HepG2 (cell line): ENCODE measurements at regions not wholly inside any gene's neighbourhood (a gene's known extent, or its start where the extent isn't known, plus 50 kb on each side); places are given as distances from the start of the nearest gene placed in this dataset.

Experiments used
- CENPBD1 ChIP-seq: sonication (generic); formaldehyde crosslinking; IDR thresholded peaks from 2 replicates; pipeline ENCODE4 v1.8.0; 2022; ENCODE audit warnings: missing genetic modification reagents, low read depth, mild to moderate bottlenecking, borderline replicate concordance
- CTCF ChIP-seq: sonication (generic); formaldehyde crosslinking; IDR thresholded peaks from 2 replicates; pipeline ENCODE4 v1.5.0; 2020; ENCODE audit warnings: mild to moderate bottlenecking, missing genetic modification reagents, moderate library complexity
- HES4 ChIP-seq: sonication (generic); formaldehyde crosslinking; IDR thresholded peaks from 2 replicates; pipeline ENCODE4 v1.9.0; 2021; ENCODE audit warnings: mild to moderate bottlenecking, missing genetic modification reagents, borderline replicate concordance
- POLR2A ChIP-seq, 2 experiments: IDR thresholded peaks; 2 replicates each; pipeline ENCODE4 v1.6.1; 2011; ENCODE audit warnings: low read depth in 2 of 2, low read length in 2 of 2, mild to moderate bottlenecking in 1 of 2, moderate library complexity in 1 of 2; ENCODE audit not compliant: insufficient read depth in 1 of 2
- RAD51 ChIP-seq: fragments of 450-650 bp; IDR thresholded peaks from 2 replicates; pipeline ENCODE4 v1.6.1; 2016; ENCODE audit warnings: borderline replicate concordance
- TOPORS ChIP-seq: sonication (generic); formaldehyde crosslinking; IDR thresholded peaks from 2 replicates; pipeline ENCODE4 v1.8.0; 2023; ENCODE audit warnings: mild to moderate bottlenecking, missing genetic modification reagents
- ZBTB7A ChIP-seq: sonication (generic); formaldehyde crosslinking; IDR thresholded peaks from 2 replicates; pipeline ENCODE4 v1.8.0; 2022; ENCODE audit warnings: mild to moderate bottlenecking, missing genetic modification reagents
- ZKSCAN1 ChIP-seq: fragments of 150-350 bp; IDR thresholded peaks from 2 replicates; pipeline ENCODE4 v1.6.1; 2014; ENCODE audit warnings: low read length
- ZNF34 ChIP-seq: sonication (generic); formaldehyde crosslinking; IDR thresholded peaks from 2 replicates; pipeline ENCODE4 v1.4.0; 2020; ENCODE audit warnings: mild to moderate bottlenecking, missing genetic modification reagents, borderline replicate concordance
- ZNF713 ChIP-seq: sonication (generic); formaldehyde crosslinking; IDR thresholded peaks from 2 replicates; pipeline ENCODE4 v1.4.0; 2020; ENCODE audit warnings: mild to moderate bottlenecking, missing genetic modification reagents
- ZNF776 ChIP-seq: sonication (generic); formaldehyde crosslinking; IDR thresholded peaks from 2 replicates; pipeline ENCODE4 v1.4.0; 2020; ENCODE audit warnings: mild to moderate bottlenecking, missing genetic modification reagents
- TF ChIP-seq, protein P1 (sequence below): IDR thresholded peaks from 2 replicates; pipeline ENCODE4 v1.6.1; 2016; ENCODE audit warnings: missing compliant biosample characterization, missing genetic modification reagents, borderline replicate concordance

DNA sequence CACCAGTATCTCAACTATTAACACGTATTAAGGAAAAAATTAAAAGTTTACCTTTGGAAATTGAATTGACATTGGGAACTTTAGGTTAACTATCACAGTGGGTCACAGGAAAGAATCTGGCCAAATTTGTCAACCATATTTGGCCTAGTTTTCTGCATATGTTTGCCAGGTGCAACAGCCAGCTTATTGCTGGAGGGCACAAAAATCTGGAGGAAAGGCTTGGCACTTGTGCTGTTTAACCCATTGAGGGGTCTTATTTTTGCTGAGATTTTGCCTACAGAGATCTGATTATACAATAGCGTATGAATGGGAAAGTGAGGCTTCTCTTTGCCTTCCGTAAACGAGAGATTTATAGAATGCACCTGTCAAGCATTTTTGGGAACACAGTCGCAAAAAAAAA lies 190.4 kb downstream of the PRL start:
- TF ChIP-seq CTCF (CRISPR knock-in tag): no peak
- TF ChIP-seq TOPORS (CRISPR knock-in tag): no peak
- no peak for TF ChIP-seq ZKSCAN1
- no peak for TF ChIP-seq POLR2A (IDR thresholded peaks at IDR 0.05; ENCODE audit: insufficient read depth in 1 of 2, low read depth in 2 of 2, low read length in 2 of 2)
- TF ChIP-seq ZBTB7A: no peak
- no peak for TF ChIP-seq ZNF713
- TF ChIP-seq HES4: no peak
- TF ChIP-seq ZNF34 (CRISPR knock-in tag): no peak
- no peak for TF ChIP-seq RAD51
- no peak for TF ChIP-seq CENPBD1
- no peak for TF ChIP-seq ZNF776 (CRISPR knock-in tag)
- TF ChIP-seq, protein P1, sequence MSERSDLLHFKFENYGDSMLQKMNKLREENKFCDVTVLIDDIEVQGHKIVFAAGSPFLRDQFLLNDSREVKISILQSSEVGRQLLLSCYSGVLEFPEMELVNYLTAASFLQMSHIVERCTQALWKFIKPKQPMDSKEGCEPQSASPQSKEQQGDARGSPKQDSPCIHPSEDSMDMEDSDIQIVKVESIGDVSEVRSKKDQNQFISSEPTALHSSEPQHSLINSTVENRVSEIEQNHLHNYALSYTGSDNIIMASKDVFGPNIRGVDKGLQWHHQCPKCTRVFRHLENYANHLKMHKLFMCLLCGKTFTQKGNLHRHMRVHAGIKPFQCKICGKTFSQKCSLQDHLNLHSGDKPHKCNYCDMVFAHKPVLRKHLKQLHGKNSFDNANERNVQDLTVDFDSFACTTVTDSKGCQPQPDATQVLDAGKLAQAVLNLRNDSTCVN (CRISPR knock-in tag): no peak
